Nephron progenitor cell (in vitro differentiated cells): ENCODE measurements at regions not wholly inside any gene's neighbourhood (a gene's known extent, or its start where the extent isn't known, plus 50 kb on each side); places are given as distances from the start of the nearest gene placed in this dataset.

Experiments used
- DNase-seq: peaks from one replicate; pipeline ENCODE4 v3.0.0; 2021
- H3K27ac Mint-ChIP-seq: 2 replicates; pipeline ENCODE4 v1.8.0; 2021; ENCODE audit warnings: mild to moderate bottlenecking, moderate library complexity, mixed read lengths
- H3K27me3 Mint-ChIP-seq: 2 replicates; pipeline ENCODE4 v1.8.0; 2021; ENCODE audit warnings: mild to moderate bottlenecking, low read depth, mixed read lengths; ENCODE audit not compliant: poor library complexity
- H3K36me3 Mint-ChIP-seq: 2 replicates; pipeline ENCODE4 v1.8.0; 2021; ENCODE audit warnings: low read depth, mixed read lengths
- H3K4me1 Mint-ChIP-seq: 2 replicates; pipeline ENCODE4 v1.8.0; 2021; ENCODE audit warnings: mixed read lengths
- H3K4me3 Mint-ChIP-seq: 2 replicates; pipeline ENCODE4 v1.8.0; 2021; ENCODE audit warnings: mild to moderate bottlenecking, moderate library complexity, mixed read lengths
- H3K9me3 Mint-ChIP-seq: 2 replicates; pipeline ENCODE4 v1.8.0; 2021; ENCODE audit warnings: mild to moderate bottlenecking, moderate library complexity, mixed read lengths
- TF ChIP-seq, protein P1 (sequence below): fragments of 200-600 bp; sonication (generic); IDR thresholded peaks from 2 replicates; pipeline ENCODE4 v1.5.0; 2021; ENCODE audit warnings: antibody characterized with exemption

GRCh38 chr9:115922444-115922843 lies 231.1 kb upstream of the PAPPA start:
- Mint-ChIP-seq H3K4me3 (no peak overlapping the region), H3K4me1 (no peaks in the 10 kb centered on the region), H3K27me3 (peaks cover 11% of the 10 kb centered on the region), H3K9me3 (peaks cover 14% of the 10 kb centered on the region), H3K27ac (no peak overlapping the region), H3K36me3 (no peaks in the 10 kb centered on the region)
- no peak for DNase-seq
- TF ChIP-seq, protein P1, sequence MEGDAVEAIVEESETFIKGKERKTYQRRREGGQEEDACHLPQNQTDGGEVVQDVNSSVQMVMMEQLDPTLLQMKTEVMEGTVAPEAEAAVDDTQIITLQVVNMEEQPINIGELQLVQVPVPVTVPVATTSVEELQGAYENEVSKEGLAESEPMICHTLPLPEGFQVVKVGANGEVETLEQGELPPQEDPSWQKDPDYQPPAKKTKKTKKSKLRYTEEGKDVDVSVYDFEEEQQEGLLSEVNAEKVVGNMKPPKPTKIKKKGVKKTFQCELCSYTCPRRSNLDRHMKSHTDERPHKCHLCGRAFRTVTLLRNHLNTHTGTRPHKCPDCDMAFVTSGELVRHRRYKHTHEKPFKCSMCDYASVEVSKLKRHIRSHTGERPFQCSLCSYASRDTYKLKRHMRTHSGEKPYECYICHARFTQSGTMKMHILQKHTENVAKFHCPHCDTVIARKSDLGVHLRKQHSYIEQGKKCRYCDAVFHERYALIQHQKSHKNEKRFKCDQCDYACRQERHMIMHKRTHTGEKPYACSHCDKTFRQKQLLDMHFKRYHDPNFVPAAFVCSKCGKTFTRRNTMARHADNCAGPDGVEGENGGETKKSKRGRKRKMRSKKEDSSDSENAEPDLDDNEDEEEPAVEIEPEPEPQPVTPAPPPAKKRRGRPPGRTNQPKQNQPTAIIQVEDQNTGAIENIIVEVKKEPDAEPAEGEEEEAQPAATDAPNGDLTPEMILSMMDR, result no peak

GRCh38 chr9:115923410-115923809 lies 230.2 kb upstream of the PAPPA start:
- H3K4me3 Mint-ChIP-seq, result no peak overlapping the region
- TF ChIP-seq, protein P1, result no peak

GRCh38 chr9:115923903-115924668 lies 229.5 kb upstream of the PAPPA start:
- no peak overlapping the region for H3K4me3 Mint-ChIP-seq
- no peaks in the 10 kb centered on the region for H3K4me1 Mint-ChIP-seq
- H3K9me3 Mint-ChIP-seq, result peaks cover 10% of the 10 kb centered on the region
- DNase-seq, result no peak
- TF ChIP-seq, protein P1, result no peak
- no peak overlapping the region for H3K27ac Mint-ChIP-seq
- no peaks in the 10 kb centered on the region for H3K36me3 Mint-ChIP-seq
- H3K27me3 Mint-ChIP-seq, result peaks cover 11% of the 10 kb centered on the region

More at GRCh38 chr9:115923410-115923809, 230.2 kb upstream of the PAPPA start:
- no peak overlapping the region for H3K27ac Mint-ChIP-seq
- no peaks in the 10 kb centered on the region for H3K4me1 Mint-ChIP-seq
- H3K9me3 Mint-ChIP-seq, result peaks cover 14% of the 10 kb centered on the region
- H3K36me3 Mint-ChIP-seq, result no peaks in the 10 kb centered on the region
- peaks cover 11% of the 10 kb centered on the region for H3K27me3 Mint-ChIP-seq
- DNase-seq, result no peak

DNA sequence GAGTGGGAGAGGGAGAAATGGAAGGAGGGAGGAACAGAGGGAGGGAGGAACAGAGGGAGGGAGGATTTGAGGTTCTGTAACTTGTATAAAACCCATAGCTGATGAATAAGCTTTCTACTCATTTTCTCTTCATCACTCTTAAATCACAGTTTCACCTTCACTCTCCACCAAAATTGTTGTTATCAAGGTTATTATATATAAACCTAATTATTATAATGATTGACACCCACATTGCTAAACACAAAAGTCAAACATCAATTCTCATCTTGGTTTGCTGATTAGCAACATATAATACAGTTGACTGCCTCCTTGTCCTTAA lies 229.0 kb upstream of the PAPPA start:
- H3K9me3 Mint-ChIP-seq, result peaks cover 10% of the 10 kb centered on the region
- DNase-seq, result no peak
- no peak overlapping the region for H3K4me3 Mint-ChIP-seq
- no peak overlapping the region for H3K27ac Mint-ChIP-seq
- H3K36me3 Mint-ChIP-seq, result no peaks in the 10 kb centered on the region
- no peaks in the 10 kb centered on the region for H3K4me1 Mint-ChIP-seq
- H3K27me3 Mint-ChIP-seq, result peaks cover 11% of the 10 kb centered on the region
- TF ChIP-seq, protein P1, result no peak

- Mint-ChIP-seq H3K4me3 (no peak overlapping the region), H3K36me3 (no peaks in the 10 kb centered on the region), H3K9me3 (peaks cover 10% of the 10 kb centered on the region), H3K4me1 (peaks cover 3% of the 10 kb centered on the region), H3K27ac (no peak overlapping the region), H3K27me3 (peaks cover 11% of the 10 kb centered on the region)
- no peak for DNase-seq
- TF ChIP-seq, protein P1, result no peak
Measured at GRCh38 chr9:115925424-115925823, 228.2 kb upstream of the PAPPA start.

GRCh38 chr9:115930472-115930871 lies 223.1 kb upstream of the PAPPA start:
- H3K4me1 Mint-ChIP-seq, result peaks cover 9% of the 10 kb centered on the region
- H3K27me3 Mint-ChIP-seq, result peaks cover 3% of the 10 kb centered on the region
- TF ChIP-seq, protein P1, result no peak
- H3K9me3 Mint-ChIP-seq, result no peaks in the 10 kb centered on the region
- H3K4me3 Mint-ChIP-seq, result no peak overlapping the region
- H3K27ac Mint-ChIP-seq, result no peak overlapping the region
- no peaks in the 10 kb centered on the region for H3K36me3 Mint-ChIP-seq
- no peak for DNase-seq
